GM12873 (cell line): ENCODE measurements at regions not wholly inside any gene's neighbourhood (a gene's known extent, or its start where the extent isn't known, plus 50 kb on each side); places are given as distances from the start of the nearest gene placed in this dataset.

Source experiments
- TF ChIP-seq, protein P1 (sequence below): IDR thresholded peaks from 2 replicates; pipeline ENCODE4 v1.5.1; 2012; ENCODE audit warnings: low read depth, mild to moderate bottlenecking, moderate library complexity, low read length, control low read depth; ENCODE audit not compliant: insufficient read depth; ENCODE audit errors: missing control alignments

GRCh38 chr10:88086187-88086960 is 222.9 kb downstream of the PTEN start:
- TF ChIP-seq, protein P1, sequence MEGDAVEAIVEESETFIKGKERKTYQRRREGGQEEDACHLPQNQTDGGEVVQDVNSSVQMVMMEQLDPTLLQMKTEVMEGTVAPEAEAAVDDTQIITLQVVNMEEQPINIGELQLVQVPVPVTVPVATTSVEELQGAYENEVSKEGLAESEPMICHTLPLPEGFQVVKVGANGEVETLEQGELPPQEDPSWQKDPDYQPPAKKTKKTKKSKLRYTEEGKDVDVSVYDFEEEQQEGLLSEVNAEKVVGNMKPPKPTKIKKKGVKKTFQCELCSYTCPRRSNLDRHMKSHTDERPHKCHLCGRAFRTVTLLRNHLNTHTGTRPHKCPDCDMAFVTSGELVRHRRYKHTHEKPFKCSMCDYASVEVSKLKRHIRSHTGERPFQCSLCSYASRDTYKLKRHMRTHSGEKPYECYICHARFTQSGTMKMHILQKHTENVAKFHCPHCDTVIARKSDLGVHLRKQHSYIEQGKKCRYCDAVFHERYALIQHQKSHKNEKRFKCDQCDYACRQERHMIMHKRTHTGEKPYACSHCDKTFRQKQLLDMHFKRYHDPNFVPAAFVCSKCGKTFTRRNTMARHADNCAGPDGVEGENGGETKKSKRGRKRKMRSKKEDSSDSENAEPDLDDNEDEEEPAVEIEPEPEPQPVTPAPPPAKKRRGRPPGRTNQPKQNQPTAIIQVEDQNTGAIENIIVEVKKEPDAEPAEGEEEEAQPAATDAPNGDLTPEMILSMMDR = no peak

GRCh38 chr10:88088441-88089340 is 225.3 kb downstream of the PTEN start:
- TF ChIP-seq, protein P1 = no peak

- TF ChIP-seq, protein P1 = no peak
Observed at GRCh38 chr10:88089498-88089897, 226.1 kb downstream of the PTEN start.

GRCh38 chr10:88090568-88091214 is 227.3 kb downstream of the PTEN start:
- TF ChIP-seq, protein P1 = no peak

DNA sequence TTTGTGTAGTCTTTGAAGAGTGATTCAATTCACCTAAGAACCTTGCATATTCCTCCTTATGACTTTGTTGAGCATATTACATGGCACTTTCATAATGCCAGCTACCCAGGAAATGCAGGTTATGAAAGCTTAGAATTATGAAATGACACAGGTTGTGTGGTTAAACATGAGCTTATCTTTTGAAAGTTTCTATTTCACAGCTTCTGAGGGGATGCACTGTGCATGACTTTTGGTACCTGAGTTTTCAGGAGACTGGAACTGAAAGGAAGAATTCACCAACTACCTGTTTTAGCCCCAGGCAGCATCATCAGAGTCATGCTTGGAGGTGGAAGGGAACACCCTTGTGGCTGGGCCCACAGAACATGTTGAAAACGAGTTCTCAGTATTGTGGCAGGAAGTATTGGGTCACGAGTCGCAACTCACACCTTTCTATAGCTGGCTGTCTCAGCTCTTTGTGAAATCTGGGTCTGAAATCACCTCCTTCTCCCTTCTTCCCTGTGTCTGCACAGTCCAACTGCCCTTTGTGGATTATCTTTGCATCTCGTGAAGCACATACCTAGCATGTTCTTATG is 228.2 kb downstream of the PTEN start:
- TF ChIP-seq, protein P1 = no peak

- TF ChIP-seq, protein P1 = no peak
Observed at GRCh38 chr10:88092265-88092664, 228.8 kb downstream of the PTEN start.
